Endothelial cell of umbilical vein (primary cell): ENCODE measurements at regions not wholly inside any gene's neighbourhood (a gene's known extent, or its start where the extent isn't known, plus 50 kb on each side); places are given as distances from the start of the nearest gene placed in this dataset.

ENCODE experiments used
- BruUV-seq: library from RNA; stranded (reverse); fragments of 400-500 nt; replicated peaks from 2 replicates; lab custom pipeline; 2021; lab: Mats Ljungman, UMichigan
- CTCF ChIA-PET: fragments of 300-600, 350-600 bp; sonication (Branson Sonifier 250); formaldehyde crosslinking; loops from one replicate; lab custom pipeline; 2021; ENCODE audit warnings: antibody characterized with exemption, inconsistent platforms; lab: Charles Lee
- POLR2A ChIA-PET: fragments of 300-600, 350-600 bp; sonication (Branson Sonifier 250); formaldehyde crosslinking; loops from one replicate; lab custom pipeline; 2021; ENCODE audit warnings: antibody characterized with exemption, inconsistent platforms; lab: Charles Lee
- DNase-seq: peaks from one replicate; pipeline ENCODE4 v3.0.0-alpha.2; 2011; ENCODE audit warnings: low read depth, low spot score
- FAIRE-seq: peaks from 2 replicates; lab custom pipeline; 2011; peaks lifted over from hg19 to GRCh38; lab: Jason Lieb, UNC
- H2AFZ ChIP-seq: 2 replicates; pipeline ENCODE4 v1.6.0; 2012; ENCODE audit warnings: low read depth, low read length, control low read depth, inconsistent platforms
- H3K27ac ChIP-seq: 2 replicates; pipeline ENCODE4 v1.5.1; 2011; ENCODE audit warnings: low read depth, mild to moderate bottlenecking, control low read depth, low read length, moderate library complexity; ENCODE audit not compliant: insufficient read depth
- H3K27me3 ChIP-seq, 2 experiments: 2 replicates each; pipeline versions ENCODE4 v1.6.0 to v1.6.1; 2011; ENCODE audit warnings: low read length in 2 of 2, mixed read lengths in 1 of 2; ENCODE audit not compliant: control insufficient read depth in 2 of 2, insufficient read depth in 2 of 2
- H3K36me3 ChIP-seq, 2 experiments: 2 replicates in 1 of 2; 3 replicates in 1 of 2; pipeline ENCODE4 v1.5.1; 2011; ENCODE audit warnings: low read length in 2 of 2, mild to moderate bottlenecking in 1 of 2, moderate library complexity in 1 of 2; ENCODE audit not compliant: control insufficient read depth in 2 of 2, insufficient read depth in 2 of 2; ENCODE audit errors: extremely low read depth in 1 of 2
- H3K4me1 ChIP-seq: 3 replicates; pipeline ENCODE4 v1.5.1; 2011; ENCODE audit warnings: mild to moderate bottlenecking, low read length; ENCODE audit not compliant: control insufficient read depth, insufficient read depth; ENCODE audit errors: extremely low read depth
- H3K4me2 ChIP-seq: 2 replicates; pipeline ENCODE4 v1.6.1; 2011; ENCODE audit warnings: low read length, control low read depth, mixed read lengths; ENCODE audit not compliant: insufficient read depth
- H3K4me3 ChIP-seq, 3 experiments: fragments of 200-600 bp in 1 of 3; sonication (generic), shearing (Covaris generic) in 1 of 3; replicated peaks in 1 of 3; 2 replicates each; pipeline ENCODE4 v1.5.1; 2011 to 2016; ENCODE audit warnings: control low read depth in 3 of 3, low read length in 3 of 3, mild to moderate bottlenecking in 2 of 3, inconsistent platforms in 1 of 3, low read depth in 1 of 3, moderate library complexity in 1 of 3; ENCODE audit not compliant: insufficient read depth in 1 of 3
- H3K79me2 ChIP-seq: 2 replicates; pipeline ENCODE4 v1.6.0; 2012; ENCODE audit warnings: low read length, inconsistent platforms; ENCODE audit not compliant: control insufficient read depth, insufficient read depth
- H3K9ac ChIP-seq: replicated peaks from 2 replicates; pipeline ENCODE3; 2011; ENCODE audit warnings: low read length, control low read depth; ENCODE audit not compliant: insufficient read depth; ENCODE audit errors: extremely low read depth
- H3K9me1 ChIP-seq: replicated peaks from 3 replicates; pipeline ENCODE4 v1.6.0; 2011; ENCODE audit warnings: mild to moderate bottlenecking, low read length; ENCODE audit not compliant: control insufficient read depth, insufficient read depth; ENCODE audit errors: extremely low read depth
- H3K9me3 ChIP-seq: replicated peaks from 2 replicates; pipeline ENCODE4 v1.5.1; 2012; ENCODE audit warnings: low read length, inconsistent platforms; ENCODE audit not compliant: control insufficient read depth, insufficient read depth
- H4K20me1 ChIP-seq: replicated peaks from 2 replicates; pipeline ENCODE3; 2011; ENCODE audit warnings: mild to moderate bottlenecking, low read length; ENCODE audit not compliant: control insufficient read depth, insufficient read depth; ENCODE audit errors: extremely low read depth
- EZH2 ChIP-seq: IDR thresholded peaks from 2 replicates; pipeline ENCODE4 v1.6.1; 2012; ENCODE audit warnings: borderline replicate concordance, low read depth, mild to moderate bottlenecking, moderate library complexity, low read length, inconsistent platforms; ENCODE audit not compliant: severe bottlenecking
- FOS ChIP-seq: IDR thresholded peaks from 2 replicates; pipeline ENCODE4 v1.6.1; 2011; ENCODE audit warnings: mild to moderate bottlenecking, low read length, moderate library complexity, borderline replicate concordance; ENCODE audit not compliant: insufficient read depth
- GATA2 ChIP-seq: IDR thresholded peaks from 2 replicates; pipeline ENCODE4 v1.7.0; 2011; ENCODE audit warnings: low read depth, mild to moderate bottlenecking, moderate library complexity, mixed read lengths, low read length; ENCODE audit not compliant: insufficient read length, insufficient read depth
- JUN ChIP-seq: IDR thresholded peaks from 2 replicates; pipeline ENCODE4 v1.6.1; 2011; ENCODE audit warnings: borderline replicate concordance, low read depth; ENCODE audit not compliant: insufficient read length, insufficient read depth
- MYC ChIP-seq: IDR thresholded peaks from one replicate; pipeline ENCODE4 v1.6.1; 2011; ENCODE audit warnings: mild to moderate bottlenecking, low read depth, low read length
- POLR2A ChIP-seq: IDR thresholded peaks from 2 replicates; pipeline ENCODE4 v1.6.1; 2012; ENCODE audit warnings: low read depth, mild to moderate bottlenecking, control low read depth, low read length
- POLR2AphosphoS5 ChIP-seq: IDR thresholded peaks from 2 replicates; pipeline ENCODE4 v1.6.1; 2012; ENCODE audit warnings: low read depth, mild to moderate bottlenecking, control low read depth, low read length, moderate library complexity; ENCODE audit not compliant: insufficient read depth
- dilution Hi-C: fragments of 300-500 bp; cut with MboI; formaldehyde crosslinking; loops from one replicate; pipeline ENCODE4 v1.15.0; 2019; ENCODE audit warnings: low sequenced_read_pairs; ENCODE audit not compliant: extremely low pct_ligation_motif_present
- intact Hi-C: fragments of 100-400 bp; cut with micrococcal nuclease; formaldehyde crosslinking; loops from one replicate; pipeline ENCODE4 v1.10.0; 2022
- TF ChIP-seq, protein P1 (sequence below): IDR thresholded peaks from 2 replicates; pipeline ENCODE4 v1.6.1; 2011; ENCODE audit not compliant: insufficient read depth, insufficient read length
- TF ChIP-seq, protein P2 (sequence below), 2 donors: IDR thresholded peaks; 1 replicate in 1 of 2; 2 replicates in 1 of 2; pipeline ENCODE4 v1.5.1; 2011; ENCODE audit warnings: low read length in 2 of 2, mild to moderate bottlenecking in 2 of 2, moderate library complexity in 2 of 2, control low read depth in 1 of 2, inconsistent platforms in 1 of 2, low read depth in 1 of 2; ENCODE audit not compliant: insufficient read depth in 1 of 2; ENCODE audit errors: extremely low read depth in 1 of 2

DNA sequence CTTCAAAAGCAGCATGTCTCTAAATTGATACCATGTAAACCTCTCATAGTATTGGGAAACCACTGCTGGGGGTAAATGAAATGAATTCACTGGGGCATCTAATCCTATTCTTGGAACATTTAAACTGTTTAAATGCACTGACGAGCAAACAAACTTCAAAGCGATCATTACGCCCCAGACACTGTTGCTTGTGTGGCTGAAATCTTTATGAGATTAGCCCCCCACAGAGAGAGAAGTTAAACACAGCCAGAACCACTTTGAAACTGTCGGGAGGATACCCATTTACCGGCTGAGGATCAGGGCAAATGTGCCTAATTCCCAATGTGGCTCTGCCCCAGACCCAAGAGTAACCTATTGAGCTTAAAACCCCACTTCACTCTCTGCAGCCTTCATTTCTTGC, 308.4 kb upstream of the CDIN1 start:
- ChIA-PET POLR2A (no interaction called here), CTCF (no interaction called here)

More for the DNA sequence above, 308.4 kb upstream of the CDIN1 start:
- H3K36me3 ChIP-seq: no peaks in the 10 kb centered on the region
- TF ChIP-seq JUN (no peak), FOS (no peak), GATA2 (no peak), POLR2AphosphoS5 (no peak), POLR2A (no peak), MYC (no peak), EZH2 (no peak)
- TF ChIP-seq, protein P1, sequence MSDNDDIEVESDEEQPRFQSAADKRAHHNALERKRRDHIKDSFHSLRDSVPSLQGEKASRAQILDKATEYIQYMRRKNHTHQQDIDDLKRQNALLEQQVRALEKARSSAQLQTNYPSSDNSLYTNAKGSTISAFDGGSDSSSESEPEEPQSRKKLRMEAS: no peak
- TF ChIP-seq, protein P2, sequence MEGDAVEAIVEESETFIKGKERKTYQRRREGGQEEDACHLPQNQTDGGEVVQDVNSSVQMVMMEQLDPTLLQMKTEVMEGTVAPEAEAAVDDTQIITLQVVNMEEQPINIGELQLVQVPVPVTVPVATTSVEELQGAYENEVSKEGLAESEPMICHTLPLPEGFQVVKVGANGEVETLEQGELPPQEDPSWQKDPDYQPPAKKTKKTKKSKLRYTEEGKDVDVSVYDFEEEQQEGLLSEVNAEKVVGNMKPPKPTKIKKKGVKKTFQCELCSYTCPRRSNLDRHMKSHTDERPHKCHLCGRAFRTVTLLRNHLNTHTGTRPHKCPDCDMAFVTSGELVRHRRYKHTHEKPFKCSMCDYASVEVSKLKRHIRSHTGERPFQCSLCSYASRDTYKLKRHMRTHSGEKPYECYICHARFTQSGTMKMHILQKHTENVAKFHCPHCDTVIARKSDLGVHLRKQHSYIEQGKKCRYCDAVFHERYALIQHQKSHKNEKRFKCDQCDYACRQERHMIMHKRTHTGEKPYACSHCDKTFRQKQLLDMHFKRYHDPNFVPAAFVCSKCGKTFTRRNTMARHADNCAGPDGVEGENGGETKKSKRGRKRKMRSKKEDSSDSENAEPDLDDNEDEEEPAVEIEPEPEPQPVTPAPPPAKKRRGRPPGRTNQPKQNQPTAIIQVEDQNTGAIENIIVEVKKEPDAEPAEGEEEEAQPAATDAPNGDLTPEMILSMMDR (IDR thresholded peaks at IDR 0.05; ENCODE audit: extremely low read depth in 1 of 2, insufficient read depth in 1 of 2, low read depth in 1 of 2, low read length in 2 of 2): no peak
- H3K4me1 ChIP-seq: no peaks in the 10 kb centered on the region
- H3K27ac ChIP-seq: no peak overlapping the region
- H3K9me3 ChIP-seq: no peaks in the 10 kb centered on the region
- intact Hi-C loops: no loop called here
- H4K20me1 ChIP-seq: no peaks in the 10 kb centered on the region
- no peak for DNase-seq
- no peak overlapping the region for H2AFZ ChIP-seq
- H3K27me3 ChIP-seq: peaks cover 6 to 11% of the 10 kb centered on the region in 2 experiments
- no peaks in the 10 kb centered on the region for H3K9me1 ChIP-seq
- dilution Hi-C loops: no loop called here
- FAIRE-seq: no peak
- no peak overlapping the region for H3K9ac ChIP-seq
- no peaks in the 10 kb centered on the region for H3K79me2 ChIP-seq
- no peak overlapping the region for H3K4me2 ChIP-seq
- no peak overlapping the region for H3K4me3 ChIP-seq
- no TSS peak for BruUV-seq
